Central memory CD4-positive, alpha-beta T cell (primary cell): ENCODE measurements at regions not wholly inside any gene's neighbourhood (a gene's known extent, or its start where the extent isn't known, plus 50 kb on each side); places are given as distances from the start of the nearest gene placed in this dataset.

Experiments
- DNase-seq: peaks from one replicate; pipeline ENCODE4 v3.0.0; 2022

- no peak for DNase-seq
These were observed 309.4 kb downstream of the BTG1 start for GRCh38 chr12:91836264-91836663.

- no peak for DNase-seq
These were observed 310.0 kb downstream of the BTG1 start for GRCh38 chr12:91835693-91836092.

- no peak for DNase-seq
These were observed 311.8 kb downstream of the BTG1 start for GRCh38 chr12:91833780-91834359.

GRCh38 chr12:91825999-91826398 lies 319.6 kb downstream of the BTG1 start:
- no peak for DNase-seq

- no peak for DNase-seq
These were observed 320.7 kb downstream of the BTG1 start for GRCh38 chr12:91824991-91825390.

GRCh38 chr12:91819132-91819447 lies 326.6 kb downstream of the BTG1 start:
- no peak for DNase-seq

- DNase-seq, result no peak
These were observed 327.2 kb downstream of the BTG1 start for GRCh38 chr12:91818227-91819131.

GRCh38 chr12:91817517-91817916 lies 328.1 kb downstream of the BTG1 start:
- no peak for DNase-seq

- DNase-seq, result no peak
These were observed 331.9 kb downstream of the BTG1 start for GRCh38 chr12:91813701-91814100.

- DNase-seq, result peak; percentile 61
These were observed 334.0 kb downstream of the BTG1 start for GRCh38 chr12:91811481-91812287.

GRCh38 chr12:91810531-91811451 lies 334.9 kb downstream of the BTG1 start:
- no peak for DNase-seq

- DNase-seq, result no peak
These were observed 335.6 kb downstream of the BTG1 start for GRCh38 chr12:91810077-91810476.

- DNase-seq, result no peak
These were observed 340.6 kb downstream of the BTG1 start for GRCh38 chr12:91805031-91805430.

GRCh38 chr12:91804533-91804932 lies 341.1 kb downstream of the BTG1 start:
- no peak for DNase-seq

GRCh38 chr12:91801048-91801447 lies 344.6 kb downstream of the BTG1 start:
- DNase-seq, result no peak

GRCh38 chr12:91793676-91794075 lies 352.0 kb downstream of the BTG1 start:
- no peak for DNase-seq

- no peak for DNase-seq
These were observed 353.0 kb downstream of the BTG1 start for GRCh38 chr12:91792597-91792996.

- DNase-seq, result no peak
These were observed 359.0 kb downstream of the BTG1 start for GRCh38 chr12:91786499-91787272.

GRCh38 chr12:91785655-91786498 lies 359.8 kb downstream of the BTG1 start:
- no peak for DNase-seq

GRCh38 chr12:91781114-91781513 lies 364.5 kb downstream of the BTG1 start:
- DNase-seq, result no peak

- DNase-seq, result peak; percentile 20
These were observed 366.7 kb downstream of the BTG1 start for GRCh38 chr12:91778938-91779400.
